ENCODE measurements at regions not wholly inside any gene's neighbourhood (a gene's known extent, or its start where the extent isn't known, plus 50 kb on each side); places are given as distances from the start of the nearest gene placed in this dataset.

DNA sequence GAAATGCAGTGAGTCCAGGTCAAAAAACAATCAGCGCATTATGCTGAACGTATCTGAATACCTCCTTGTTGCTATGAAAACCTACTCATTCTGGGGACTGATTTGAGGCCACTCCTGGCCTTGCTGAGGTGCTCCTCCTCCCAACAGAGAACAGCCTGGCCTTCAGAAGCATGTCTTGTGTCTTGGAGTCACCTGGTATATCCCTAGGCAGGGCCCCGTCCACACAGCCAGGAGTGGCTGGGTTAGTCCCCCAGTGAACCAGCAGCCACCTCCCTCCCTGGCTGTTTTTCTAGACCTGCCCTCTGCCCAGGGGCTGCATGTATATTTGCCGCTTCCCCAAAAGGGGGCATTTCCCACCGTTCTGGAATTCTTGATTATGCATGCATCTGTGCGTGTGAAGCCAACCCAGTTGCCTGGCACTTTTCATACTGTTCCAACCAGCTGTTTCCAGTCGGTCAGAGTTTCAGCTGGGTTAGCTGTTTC, 99.2 kb upstream of the SPATA31C2 start:
- no peaks in the 10 kb centered on the region for H3K36me3 Mint-ChIP-seq (ENCODE audit: low read depth)
- no peaks in the 10 kb centered on the region for H3K9me3 Mint-ChIP-seq
- no peak for DNase-seq (ENCODE audit: low read depth, low spot score)
- no peaks in the 10 kb centered on the region for H3K27me3 Mint-ChIP-seq (ENCODE audit: low read depth)
- no peak overlapping the region for H3K27ac Mint-ChIP-seq (ENCODE audit: unreplicated experiment)
- TF ChIP-seq, protein P1, sequence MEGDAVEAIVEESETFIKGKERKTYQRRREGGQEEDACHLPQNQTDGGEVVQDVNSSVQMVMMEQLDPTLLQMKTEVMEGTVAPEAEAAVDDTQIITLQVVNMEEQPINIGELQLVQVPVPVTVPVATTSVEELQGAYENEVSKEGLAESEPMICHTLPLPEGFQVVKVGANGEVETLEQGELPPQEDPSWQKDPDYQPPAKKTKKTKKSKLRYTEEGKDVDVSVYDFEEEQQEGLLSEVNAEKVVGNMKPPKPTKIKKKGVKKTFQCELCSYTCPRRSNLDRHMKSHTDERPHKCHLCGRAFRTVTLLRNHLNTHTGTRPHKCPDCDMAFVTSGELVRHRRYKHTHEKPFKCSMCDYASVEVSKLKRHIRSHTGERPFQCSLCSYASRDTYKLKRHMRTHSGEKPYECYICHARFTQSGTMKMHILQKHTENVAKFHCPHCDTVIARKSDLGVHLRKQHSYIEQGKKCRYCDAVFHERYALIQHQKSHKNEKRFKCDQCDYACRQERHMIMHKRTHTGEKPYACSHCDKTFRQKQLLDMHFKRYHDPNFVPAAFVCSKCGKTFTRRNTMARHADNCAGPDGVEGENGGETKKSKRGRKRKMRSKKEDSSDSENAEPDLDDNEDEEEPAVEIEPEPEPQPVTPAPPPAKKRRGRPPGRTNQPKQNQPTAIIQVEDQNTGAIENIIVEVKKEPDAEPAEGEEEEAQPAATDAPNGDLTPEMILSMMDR (conservative IDR thresholded peaks at IDR 0.05) = no peak
- H3K4me3 Mint-ChIP-seq = peak overlapping the region; percentile 43
- peaks cover 35% of the 10 kb centered on the region for H3K4me1 Mint-ChIP-seq

DNA sequence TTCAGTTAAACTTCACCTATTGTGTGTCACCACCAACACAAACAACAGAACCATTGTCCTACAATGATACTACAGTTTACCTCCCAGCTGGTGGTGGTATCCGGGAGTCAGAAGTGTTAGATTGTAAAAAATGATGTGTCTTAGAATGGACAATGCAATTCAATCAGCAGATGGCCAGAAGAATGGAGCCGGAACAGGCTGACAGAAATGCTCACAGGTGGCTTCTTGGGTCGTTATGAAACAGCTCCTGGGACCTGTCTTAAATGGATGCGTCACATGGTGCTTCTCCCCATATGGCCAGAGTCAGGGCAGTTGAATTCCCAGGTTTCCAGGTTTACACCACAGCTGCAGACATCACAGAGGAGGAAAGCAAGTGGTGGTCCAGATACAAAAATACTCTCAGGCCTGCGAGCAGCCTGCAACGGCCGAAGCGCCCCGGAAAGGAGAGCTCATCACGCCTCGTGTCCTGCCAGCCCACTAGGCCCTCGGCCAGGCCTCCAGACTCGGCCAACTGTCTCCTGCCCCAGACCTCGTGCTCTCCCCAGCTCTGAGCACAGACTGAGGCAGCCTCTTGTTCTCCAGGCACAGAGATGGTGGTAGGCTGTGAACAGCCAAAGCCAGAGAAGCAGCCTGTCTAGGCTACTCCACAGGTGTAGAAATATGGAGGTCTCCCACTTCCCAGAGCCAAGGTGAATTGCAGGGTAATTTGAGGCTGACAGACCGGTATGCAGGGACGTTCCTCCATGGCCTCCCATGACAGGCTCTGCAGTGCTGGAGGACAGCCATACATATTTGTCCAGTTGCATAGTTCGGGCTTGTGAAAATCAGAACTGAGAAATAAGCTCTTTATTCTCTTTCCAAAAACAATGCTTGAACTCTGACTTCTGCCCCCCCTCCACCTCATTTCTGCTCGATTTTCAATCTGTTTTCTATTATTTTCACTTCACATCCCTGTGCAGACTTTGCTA, 98.5 kb upstream of the SPATA31C2 start:
- no peak overlapping the region for H3K27ac Mint-ChIP-seq (ENCODE audit: unreplicated experiment)
- DNase-seq (ENCODE audit: low read depth, low spot score) = no peak

DNA sequence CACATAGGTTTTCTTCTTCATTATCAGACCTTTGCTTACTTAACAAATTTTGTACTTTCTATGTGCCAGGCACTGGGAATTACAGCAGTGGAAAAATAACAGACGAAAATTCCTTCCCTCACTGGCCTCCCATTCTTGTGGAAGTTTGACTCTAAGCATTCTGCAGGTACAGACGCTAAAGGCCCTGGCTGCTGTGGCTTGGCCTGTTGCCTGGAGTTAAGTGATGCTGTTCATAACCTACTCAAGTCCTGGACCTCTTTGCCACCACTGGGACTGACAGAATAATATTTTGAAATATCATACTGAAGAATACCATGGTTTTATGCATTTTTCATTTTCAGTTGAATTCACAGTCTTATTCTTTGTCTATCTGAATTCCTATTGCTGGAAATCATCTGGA, 97.3 kb upstream of the SPATA31C2 start:
- H3K27ac Mint-ChIP-seq (ENCODE audit: unreplicated experiment) = no peak overlapping the region
- no peaks in the 10 kb centered on the region for H3K36me3 Mint-ChIP-seq (ENCODE audit: low read depth)

More for the DNA sequence above, 98.5 kb upstream of the SPATA31C2 start:
- Mint-ChIP-seq H3K36me3 (ENCODE audit: low read depth) (no peaks in the 10 kb centered on the region), H3K9me3 (no peaks in the 10 kb centered on the region), H3K4me3 (no peak overlapping the region), H3K4me1 (peaks cover 35% of the 10 kb centered on the region), H3K27me3 (ENCODE audit: low read depth) (no peaks in the 10 kb centered on the region)
- TF ChIP-seq, protein P1 (conservative IDR thresholded peaks at IDR 0.05) = no peak

DNA sequence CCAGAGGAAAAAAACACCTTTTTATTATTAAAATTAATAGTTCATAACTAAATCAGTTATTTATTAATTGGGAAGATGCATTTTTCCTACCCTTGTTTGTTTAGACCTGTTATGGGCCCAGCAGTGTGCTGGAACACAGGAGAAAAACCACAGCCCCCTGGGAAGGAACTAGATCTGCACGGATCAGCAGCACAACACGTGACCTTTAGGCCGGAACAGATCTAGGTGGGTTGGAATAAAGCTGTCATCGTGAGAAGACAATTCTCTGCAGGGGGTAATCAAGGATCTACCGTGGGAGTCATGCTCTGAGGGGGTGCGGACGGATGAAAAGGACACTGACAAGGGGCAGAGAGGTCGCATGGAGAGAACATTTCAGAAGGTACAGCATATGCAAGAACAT, 95.8 kb upstream of the SPATA31C2 start:
- no peaks in the 10 kb centered on the region for H3K36me3 Mint-ChIP-seq (ENCODE audit: low read depth)
- no peak for DNase-seq (ENCODE audit: low read depth, low spot score)
- H3K4me3 Mint-ChIP-seq = no peak overlapping the region
- H3K4me1 Mint-ChIP-seq = peaks cover 35% of the 10 kb centered on the region
- H3K27me3 Mint-ChIP-seq (ENCODE audit: low read depth) = no peaks in the 10 kb centered on the region
- TF ChIP-seq, protein P1 (conservative IDR thresholded peaks at IDR 0.05) = no peak
- no peak overlapping the region for H3K27ac Mint-ChIP-seq (ENCODE audit: unreplicated experiment)
- H3K9me3 Mint-ChIP-seq = no peaks in the 10 kb centered on the region

More for the DNA sequence above, 97.3 kb upstream of the SPATA31C2 start:
- TF ChIP-seq, protein P1 (conservative IDR thresholded peaks at IDR 0.05) = no peak
- Mint-ChIP-seq H3K9me3 (no peaks in the 10 kb centered on the region), H3K4me1 (peaks cover 35% of the 10 kb centered on the region), H3K4me3 (no peak overlapping the region), H3K27me3 (ENCODE audit: low read depth) (no peaks in the 10 kb centered on the region)
- no peak for DNase-seq (ENCODE audit: low read depth, low spot score)

DNA sequence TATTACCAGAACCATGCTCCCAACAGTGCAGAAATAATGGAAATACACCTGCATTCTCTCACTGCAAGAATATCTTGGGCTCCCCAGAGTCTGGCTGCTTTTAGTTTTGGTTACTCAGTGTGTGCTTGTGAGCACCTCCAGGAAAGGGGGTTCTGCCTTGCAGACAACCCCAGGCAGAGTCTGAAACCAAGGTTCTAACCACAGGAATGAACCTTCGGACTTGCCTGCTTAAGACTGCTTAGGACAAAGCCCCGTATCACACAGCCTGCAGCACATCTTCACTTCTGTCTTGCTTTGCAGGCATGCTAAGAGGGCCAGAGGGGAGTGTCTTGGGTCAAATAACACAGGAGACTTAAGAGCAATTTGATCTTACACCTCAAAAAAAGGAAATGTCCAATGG, 94.8 kb upstream of the SPATA31C2 start:
- H3K27ac Mint-ChIP-seq (ENCODE audit: unreplicated experiment) = no peak overlapping the region
- no peaks in the 10 kb centered on the region for H3K36me3 Mint-ChIP-seq (ENCODE audit: low read depth)
- no peak for DNase-seq (ENCODE audit: low read depth, low spot score)
- H3K9me3 Mint-ChIP-seq = no peaks in the 10 kb centered on the region
- TF ChIP-seq, protein P1 (conservative IDR thresholded peaks at IDR 0.05) = no peak
- H3K27me3 Mint-ChIP-seq (ENCODE audit: low read depth) = no peaks in the 10 kb centered on the region
- no peak overlapping the region for H3K4me3 Mint-ChIP-seq
- H3K4me1 Mint-ChIP-seq = peaks cover 35% of the 10 kb centered on the region
